ENCODE measurements at regions not wholly inside any gene's neighbourhood (a gene's known extent, or its start where the extent isn't known, plus 50 kb on each side); places are given as distances from the start of the nearest gene placed in this dataset.
"Not testable (repeated sequence)": the region's sequence is repeated elsewhere in the genome, so short reads cannot be mapped to it uniquely, and the experiment has no call there.

DNA sequence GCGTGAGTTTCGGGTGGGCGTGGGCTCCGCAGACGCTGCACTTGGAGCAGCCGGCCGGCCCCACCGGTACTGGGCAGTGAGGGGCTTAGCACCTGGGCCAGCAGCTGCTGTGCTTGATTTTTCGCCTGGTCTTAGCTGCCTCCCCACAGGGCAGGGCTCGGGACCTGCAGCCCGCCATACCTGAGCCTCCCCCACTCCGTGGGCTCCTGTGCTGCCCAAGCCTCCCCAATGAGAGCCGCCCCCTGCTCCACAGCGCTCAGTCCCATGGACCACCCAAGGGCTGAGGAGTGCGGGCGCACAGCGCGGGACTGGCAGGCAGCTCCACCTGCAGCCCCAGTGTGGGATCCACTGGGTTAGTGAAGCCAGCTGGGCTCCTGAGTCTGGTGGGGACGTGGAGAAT lies 546.7 kb upstream of the ROBO1 start:
- H3K9me3 Mint-ChIP-seq = peaks cover 15 to 30% of the 10 kb centered on the region in 2 donors
- not testable (repeated sequence) for H3K4me1 Mint-ChIP-seq (ENCODE audit: low read depth in 2 of 2); DNase-seq; H3K36me3 Mint-ChIP-seq (ENCODE audit: insufficient read depth); H3K4me3 Mint-ChIP-seq; ATAC-seq (replicated peaks); H3K27ac Mint-ChIP-seq; H3K27me3 Mint-ChIP-seq

DNA sequence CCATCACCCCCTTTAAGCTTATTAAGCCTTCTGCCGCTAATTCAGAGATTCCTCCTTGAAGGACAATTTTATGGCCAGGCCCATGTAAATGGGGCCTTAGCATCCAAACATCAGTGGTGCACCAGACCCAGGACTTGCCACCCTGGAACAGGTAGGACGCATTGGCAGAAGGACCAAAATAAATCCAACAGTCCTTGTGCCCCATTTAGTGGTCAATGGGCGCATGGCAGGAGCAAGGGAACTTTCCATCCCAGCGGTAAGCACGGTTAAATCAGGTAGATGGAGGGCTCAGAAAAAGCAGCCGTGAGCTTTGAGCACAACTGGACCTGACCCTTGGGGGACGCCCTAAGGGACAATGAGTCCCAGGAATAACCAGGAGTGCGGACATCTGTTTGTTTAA lies 540.8 kb upstream of the ROBO1 start:
- Mint-ChIP-seq H3K27me3 (no peaks in the 10 kb centered on the region), H3K4me1 (ENCODE audit: low read depth in 2 of 2) (no peaks in the 10 kb centered on the region), H3K4me3 (no peak overlapping the region), H3K9me3 (peaks cover 12 to 46% of the 10 kb centered on the region in 2 donors), H3K36me3 (ENCODE audit: insufficient read depth) (no peaks in the 10 kb centered on the region), H3K27ac (no peak overlapping the region)
- ATAC-seq (replicated peaks) (no peak), DNase-seq (no peak)

DNA sequence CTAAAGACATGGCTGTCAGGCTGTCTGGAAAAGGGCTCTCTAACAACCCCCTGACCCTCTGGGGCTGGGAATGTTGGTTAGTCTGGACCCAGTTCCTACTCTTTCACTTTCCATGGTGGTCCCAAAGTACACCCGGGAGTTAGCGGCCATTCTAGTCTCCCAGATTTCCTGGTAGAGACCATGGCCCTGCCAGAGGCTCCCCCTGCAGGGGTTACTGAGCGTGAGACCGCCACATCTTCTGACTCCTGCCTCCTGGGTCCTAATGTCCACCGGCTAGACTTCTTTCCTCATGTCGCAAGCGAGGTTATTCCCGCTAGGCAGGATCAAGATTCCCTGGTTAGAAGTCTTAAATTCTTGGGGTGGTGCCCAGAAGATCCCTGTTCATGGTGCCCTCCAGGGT lies 540.0 kb upstream of the ROBO1 start:
- Mint-ChIP-seq H3K9me3 (peaks cover 11 to 43% of the 10 kb centered on the region in 2 donors), H3K27me3 (no peaks in the 10 kb centered on the region), H3K36me3 (ENCODE audit: insufficient read depth) (no peaks in the 10 kb centered on the region), H3K27ac (no peak overlapping the region), H3K4me3 (no peak overlapping the region), H3K4me1 (ENCODE audit: low read depth in 2 of 2) (no peaks in the 10 kb centered on the region)
- ATAC-seq (replicated peaks) = no peak
- DNase-seq = no peak

DNA sequence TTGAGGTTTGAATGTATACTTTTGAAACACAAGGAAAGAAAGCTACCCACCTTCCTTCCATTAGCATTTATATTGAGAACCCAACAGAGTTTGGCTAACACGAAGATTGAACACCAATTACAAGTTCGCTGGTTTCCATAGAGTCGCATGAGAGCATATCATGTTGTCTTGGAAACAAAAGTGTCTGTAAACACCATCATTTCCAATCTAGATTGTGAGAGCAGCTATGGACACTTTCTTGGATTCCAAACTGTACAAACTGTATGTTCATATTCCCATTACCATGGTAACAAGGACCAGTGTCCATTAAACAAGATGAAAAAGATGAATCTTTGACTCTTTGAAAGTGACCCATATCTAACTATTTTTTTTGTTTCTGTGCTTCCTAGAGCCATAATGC lies 529.9 kb upstream of the ROBO1 start:
- Mint-ChIP-seq H3K9me3 (peaks cover 5 to 8% of the 10 kb centered on the region in 2 donors), H3K27me3 (no peaks in the 10 kb centered on the region), H3K4me3 (no peak overlapping the region), H3K36me3 (ENCODE audit: insufficient read depth) (no peaks in the 10 kb centered on the region), H3K27ac (no peak overlapping the region), H3K4me1 (ENCODE audit: low read depth in 2 of 2) (no peaks in the 10 kb centered on the region)
- ATAC-seq (replicated peaks) (no peak), DNase-seq (no peak)

DNA sequence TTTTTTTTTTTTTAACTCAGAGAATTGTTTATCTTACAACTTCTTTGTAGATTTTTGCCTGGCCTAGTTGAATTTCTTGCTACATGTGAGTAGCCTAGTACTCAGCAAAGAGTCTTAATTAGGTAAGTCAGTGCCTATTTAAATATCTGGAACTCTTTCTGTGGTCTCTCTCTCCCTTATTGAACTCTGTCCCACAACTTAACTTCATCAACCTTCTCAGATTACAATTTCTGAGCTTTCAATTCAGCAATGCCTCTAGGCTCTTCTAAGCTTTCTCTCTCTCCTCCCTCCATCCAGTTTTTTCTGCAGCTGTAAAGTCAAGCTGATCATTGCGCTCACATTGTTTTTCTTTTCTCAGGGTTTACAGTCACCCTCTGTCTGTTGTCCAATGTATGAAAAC lies 517.6 kb upstream of the ROBO1 start:
- no peak for DNase-seq
- no peaks in the 10 kb centered on the region for H3K36me3 Mint-ChIP-seq (ENCODE audit: insufficient read depth)
- no peak overlapping the region for H3K4me3 Mint-ChIP-seq
- H3K27me3 Mint-ChIP-seq = no peaks in the 10 kb centered on the region
- H3K9me3 Mint-ChIP-seq = peaks cover 2 to 17% of the 10 kb centered on the region in 2 donors
- no peaks in the 10 kb centered on the region for H3K4me1 Mint-ChIP-seq (ENCODE audit: low read depth in 2 of 2)
- no peak for ATAC-seq (replicated peaks)
- H3K27ac Mint-ChIP-seq = no peak overlapping the region

DNA sequence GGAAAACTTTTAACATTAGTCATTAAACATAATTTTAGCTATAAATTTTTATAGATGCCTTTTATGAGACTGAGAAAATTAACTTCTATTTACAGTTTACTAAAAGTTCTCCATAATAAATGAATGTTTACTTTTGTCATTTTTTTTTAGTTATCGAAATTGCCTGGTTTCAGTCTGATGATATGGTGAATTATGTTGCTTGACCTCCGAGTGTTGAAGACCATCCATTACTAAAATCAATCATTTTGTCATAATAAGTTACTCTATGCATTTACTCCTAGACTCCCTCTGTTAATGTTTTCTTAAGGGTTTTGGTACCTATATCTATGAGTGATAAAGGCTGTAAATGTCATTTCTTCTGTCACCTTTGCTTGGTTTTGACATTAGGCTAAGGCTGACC lies 516.0 kb upstream of the ROBO1 start:
- DNase-seq (no peak), ATAC-seq (replicated peaks) (no peak)
- H3K4me1 Mint-ChIP-seq (ENCODE audit: low read depth in 2 of 2) = no peaks in the 10 kb centered on the region
- no peaks in the 10 kb centered on the region for H3K27me3 Mint-ChIP-seq
- H3K9me3 Mint-ChIP-seq = peaks cover 2 to 21% of the 10 kb centered on the region in 2 donors
- no peak overlapping the region for H3K27ac Mint-ChIP-seq
- H3K4me3 Mint-ChIP-seq = no peak overlapping the region
- no peaks in the 10 kb centered on the region for H3K36me3 Mint-ChIP-seq (ENCODE audit: insufficient read depth)

DNA sequence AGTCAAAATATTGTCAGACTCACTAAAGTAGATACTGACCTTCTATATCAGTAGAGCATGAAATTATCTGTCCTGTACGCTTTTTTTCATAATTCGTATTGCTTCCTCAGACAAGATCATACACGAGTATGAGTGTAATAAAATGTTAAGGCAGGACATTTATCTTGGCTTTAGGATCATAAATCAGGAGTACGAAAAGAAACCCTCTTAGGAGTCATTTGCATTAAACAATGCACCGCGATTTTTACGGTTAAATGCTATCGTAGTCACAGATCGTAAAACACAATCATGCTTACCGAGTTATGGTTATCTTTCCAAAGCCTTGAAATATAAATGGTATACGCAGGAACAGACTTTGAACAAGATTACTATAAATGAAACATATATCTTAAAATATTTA lies 510.3 kb upstream of the ROBO1 start:
- Mint-ChIP-seq H3K36me3 (ENCODE audit: insufficient read depth) (no peaks in the 10 kb centered on the region), H3K4me3 (no peak overlapping the region), H3K27me3 (no peaks in the 10 kb centered on the region), H3K9me3 (peaks cover 4 to 14% of the 10 kb centered on the region in 2 donors), H3K27ac (no peak overlapping the region), H3K4me1 (ENCODE audit: low read depth in 2 of 2) (no peaks in the 10 kb centered on the region)
- DNase-seq = no peak
- ATAC-seq (replicated peaks) = no peak

DNA sequence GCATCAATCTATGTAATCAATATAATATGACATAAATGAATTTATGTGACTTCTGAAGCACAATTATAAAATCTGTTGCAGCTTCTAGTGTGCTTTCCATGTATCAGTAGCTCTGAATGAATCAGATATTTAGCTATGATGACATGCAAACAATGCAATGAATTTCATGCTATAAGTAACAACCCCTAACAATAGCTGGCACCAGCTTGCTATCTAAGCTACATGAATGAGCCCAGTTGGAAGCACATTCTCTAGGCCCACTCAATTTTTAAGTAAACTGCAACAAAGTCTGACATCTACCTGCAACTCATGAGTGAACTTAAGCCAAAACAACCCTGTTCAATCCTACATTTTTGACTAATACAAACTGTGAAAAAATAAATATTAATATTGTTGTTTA lies 507.3 kb upstream of the ROBO1 start:
- H3K27ac Mint-ChIP-seq = no peak overlapping the region
- H3K36me3 Mint-ChIP-seq (ENCODE audit: insufficient read depth) = no peaks in the 10 kb centered on the region
- no peak for DNase-seq
- ATAC-seq (replicated peaks) = no peak
- peaks cover 1 to 2% of the 10 kb centered on the region in 2 donors for H3K9me3 Mint-ChIP-seq
- H3K27me3 Mint-ChIP-seq = no peaks in the 10 kb centered on the region
- no peaks in the 10 kb centered on the region for H3K4me1 Mint-ChIP-seq (ENCODE audit: low read depth in 2 of 2)
- no peak overlapping the region for H3K4me3 Mint-ChIP-seq

DNA sequence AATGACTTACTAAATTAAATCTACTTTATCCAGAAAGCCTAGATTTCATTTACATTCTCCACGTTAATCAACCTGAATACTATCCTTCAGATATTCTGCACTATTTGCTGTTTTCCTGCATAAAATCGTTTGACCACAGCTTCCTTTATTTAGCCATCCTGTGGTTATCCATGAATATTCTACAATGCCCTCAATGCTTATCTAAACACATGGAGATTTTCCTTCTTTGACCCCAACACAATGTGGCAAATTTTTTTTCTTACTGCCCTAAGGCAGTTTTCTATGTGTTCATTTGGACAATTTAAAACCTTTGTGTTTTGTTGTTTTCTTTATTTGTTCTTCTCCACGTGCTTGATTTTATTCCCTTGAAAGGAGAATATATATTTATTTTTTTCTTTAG lies 495.5 kb upstream of the ROBO1 start:
- peaks cover 2 to 15% of the 10 kb centered on the region in 2 donors for H3K9me3 Mint-ChIP-seq
- H3K36me3 Mint-ChIP-seq (ENCODE audit: insufficient read depth) = no peaks in the 10 kb centered on the region
- no peak overlapping the region for H3K4me3 Mint-ChIP-seq
- no peaks in the 10 kb centered on the region for H3K27me3 Mint-ChIP-seq
- DNase-seq (no peak), ATAC-seq (replicated peaks) (no peak)
- H3K27ac Mint-ChIP-seq = no peak overlapping the region
- no peaks in the 10 kb centered on the region for H3K4me1 Mint-ChIP-seq (ENCODE audit: low read depth in 2 of 2)

DNA sequence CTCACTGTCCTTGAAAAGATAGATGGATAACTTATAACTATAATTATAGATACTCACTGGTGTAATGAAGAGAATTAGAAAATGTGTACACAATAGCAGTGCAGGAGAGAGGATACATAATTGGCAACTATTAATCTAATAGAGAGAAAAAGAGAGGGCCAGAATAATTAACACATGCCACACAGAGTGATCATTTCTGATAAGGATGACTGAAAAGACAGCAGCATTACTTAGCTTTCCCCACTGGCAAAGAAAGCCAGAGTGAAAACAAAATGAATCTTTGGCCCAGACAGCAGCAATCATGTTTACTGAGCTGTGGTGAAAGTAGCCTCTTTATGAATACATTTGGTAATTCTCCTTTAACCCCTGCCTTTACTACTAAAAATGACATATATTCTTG lies 493.3 kb upstream of the ROBO1 start:
- peaks cover 0 to 15% of the 10 kb centered on the region in 2 donors for H3K9me3 Mint-ChIP-seq
- no peaks in the 10 kb centered on the region for H3K27me3 Mint-ChIP-seq
- DNase-seq (no peak), ATAC-seq (replicated peaks) (no peak)
- no peak overlapping the region for H3K27ac Mint-ChIP-seq
- H3K4me3 Mint-ChIP-seq = no peak overlapping the region
- H3K4me1 Mint-ChIP-seq (ENCODE audit: low read depth in 2 of 2) = no peaks in the 10 kb centered on the region
- no peaks in the 10 kb centered on the region for H3K36me3 Mint-ChIP-seq (ENCODE audit: insufficient read depth)

DNA sequence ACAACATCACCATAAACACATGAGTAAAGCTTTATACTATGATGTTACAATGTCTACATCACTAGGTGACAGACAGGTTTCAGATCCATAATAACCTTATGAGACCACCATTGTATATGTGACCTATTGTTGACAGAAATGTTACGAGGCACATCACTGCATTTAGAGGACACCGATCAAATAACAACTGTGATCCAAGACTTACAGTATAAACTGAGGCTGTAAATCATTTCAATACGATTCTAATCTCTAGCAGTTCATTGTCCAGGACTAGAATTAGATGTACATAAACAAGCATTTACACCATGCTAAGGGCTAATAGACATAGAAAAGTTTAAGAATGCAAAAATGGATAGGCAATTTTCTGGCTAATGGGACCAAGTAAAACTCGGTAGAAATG lies 491.9 kb upstream of the ROBO1 start:
- no peak overlapping the region for H3K4me3 Mint-ChIP-seq
- no peaks in the 10 kb centered on the region for H3K4me1 Mint-ChIP-seq (ENCODE audit: low read depth in 2 of 2)
- ATAC-seq (replicated peaks) (no peak), DNase-seq (no peak)
- H3K27ac Mint-ChIP-seq = no peak overlapping the region
- H3K27me3 Mint-ChIP-seq = no peaks in the 10 kb centered on the region
- no peaks in the 10 kb centered on the region for H3K36me3 Mint-ChIP-seq (ENCODE audit: insufficient read depth)
- H3K9me3 Mint-ChIP-seq = peaks cover 0 to 11% of the 10 kb centered on the region in 2 donors

DNA sequence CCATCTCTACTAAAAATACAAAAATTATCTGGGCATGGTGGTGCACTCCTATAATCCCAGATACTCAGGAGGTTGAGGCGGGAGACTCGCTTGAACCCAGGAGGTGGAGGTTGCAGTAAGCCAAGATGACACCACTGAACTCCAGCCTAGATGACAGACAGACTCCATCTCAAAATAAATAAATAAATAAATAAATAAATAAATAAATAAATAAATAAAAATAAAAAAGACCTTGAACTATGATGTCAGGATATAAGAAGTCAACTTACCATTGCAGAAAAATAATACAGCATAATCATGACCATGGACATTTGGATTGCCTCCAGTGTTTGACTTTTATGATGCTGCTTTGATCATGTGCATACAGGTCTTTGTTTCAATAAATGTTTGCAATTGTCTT lies 484.3 kb upstream of the ROBO1 start:
- ATAC-seq (replicated peaks) = no peak
- no peak for DNase-seq
- no peak overlapping the region for H3K4me3 Mint-ChIP-seq
- no peaks in the 10 kb centered on the region for H3K4me1 Mint-ChIP-seq (ENCODE audit: low read depth in 2 of 2)
- no peak overlapping the region for H3K27ac Mint-ChIP-seq
- H3K27me3 Mint-ChIP-seq = no peaks in the 10 kb centered on the region
- no peaks in the 10 kb centered on the region for H3K36me3 Mint-ChIP-seq (ENCODE audit: insufficient read depth)
- H3K9me3 Mint-ChIP-seq = peaks cover 7 to 41% of the 10 kb centered on the region in 2 donors

DNA sequence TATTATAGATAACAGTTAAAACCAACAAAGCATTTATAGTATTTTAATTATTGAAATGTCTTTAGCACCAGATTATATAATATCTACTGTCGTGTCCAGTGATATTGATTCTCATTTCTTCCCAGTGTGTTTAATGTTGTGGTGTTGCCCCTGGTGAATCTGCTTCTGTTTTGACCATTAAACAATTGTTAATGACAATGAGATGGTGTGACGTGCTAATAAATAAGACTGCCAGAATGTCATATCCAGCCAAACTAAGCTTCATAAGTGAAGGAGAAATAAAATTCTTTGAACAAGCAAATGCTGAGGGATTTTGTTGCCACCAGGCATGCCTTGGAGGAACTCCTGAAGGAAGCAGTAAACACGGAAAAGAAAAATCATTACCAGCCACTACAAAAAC lies 480.0 kb upstream of the ROBO1 start:
- no peaks in the 10 kb centered on the region for H3K27me3 Mint-ChIP-seq
- DNase-seq = no peak
- H3K9me3 Mint-ChIP-seq = peaks cover 8 to 41% of the 10 kb centered on the region in 2 donors

DNA sequence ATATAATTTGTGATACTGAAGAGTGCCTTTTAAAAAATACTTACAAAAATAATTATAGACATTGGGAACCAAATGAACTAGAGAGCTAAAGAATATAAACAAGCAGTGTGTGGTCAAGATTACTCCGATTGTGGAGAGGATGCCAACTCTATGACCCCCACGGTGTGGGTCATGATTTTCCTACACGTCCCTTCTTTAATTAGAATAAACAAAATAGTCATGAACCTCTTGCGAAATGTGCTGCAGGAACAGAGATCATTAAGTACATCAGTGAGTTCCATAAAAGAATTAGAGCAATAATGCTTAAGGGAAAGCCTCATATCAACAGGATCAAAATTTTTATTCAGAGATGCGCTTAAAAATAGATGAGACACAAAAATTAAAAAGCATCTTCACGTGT lies 476.6 kb upstream of the ROBO1 start:
- no peak for DNase-seq
- H3K27me3 Mint-ChIP-seq = no peaks in the 10 kb centered on the region
- no peak for ATAC-seq (replicated peaks)
- no peaks in the 10 kb centered on the region for H3K4me1 Mint-ChIP-seq (ENCODE audit: low read depth in 2 of 2)
- H3K27ac Mint-ChIP-seq = no peak overlapping the region
- H3K9me3 Mint-ChIP-seq = peaks cover 11 to 17% of the 10 kb centered on the region in 2 donors
- H3K4me3 Mint-ChIP-seq = no peak overlapping the region
- no peaks in the 10 kb centered on the region for H3K36me3 Mint-ChIP-seq (ENCODE audit: insufficient read depth)

More for the DNA sequence above, 480.0 kb upstream of the ROBO1 start:
- ATAC-seq (replicated peaks) = no peak
- no peaks in the 10 kb centered on the region for H3K36me3 Mint-ChIP-seq (ENCODE audit: insufficient read depth)
- H3K27ac Mint-ChIP-seq = no peak overlapping the region
- no peaks in the 10 kb centered on the region for H3K4me1 Mint-ChIP-seq (ENCODE audit: low read depth in 2 of 2)
- no peak overlapping the region for H3K4me3 Mint-ChIP-seq

DNA sequence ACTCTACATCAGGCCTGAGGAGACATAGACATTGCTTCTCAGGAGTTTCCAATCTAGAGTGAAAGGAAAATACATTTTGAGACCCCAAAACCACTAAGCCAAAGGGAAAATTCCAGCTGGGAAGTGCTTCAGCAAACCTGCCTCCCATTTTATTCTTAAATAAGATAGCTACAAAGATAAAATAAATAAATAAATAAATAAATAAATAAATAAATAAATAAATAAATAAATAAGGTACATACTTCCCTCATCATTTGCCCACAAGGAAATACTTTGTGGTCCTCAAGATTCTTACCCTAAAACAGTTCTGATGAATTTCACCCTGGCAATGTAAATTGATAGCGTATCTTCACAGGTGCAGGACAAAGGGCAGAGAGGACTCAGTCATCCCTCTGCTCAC lies 474.0 kb upstream of the ROBO1 start:
- DNase-seq (no peak), ATAC-seq (replicated peaks) (no peak)
- H3K27me3 Mint-ChIP-seq = no peaks in the 10 kb centered on the region
- H3K36me3 Mint-ChIP-seq (ENCODE audit: insufficient read depth) = no peaks in the 10 kb centered on the region
- H3K9me3 Mint-ChIP-seq = peaks cover 0 to 6% of the 10 kb centered on the region in 2 donors
- H3K4me3 Mint-ChIP-seq = no peak overlapping the region
- H3K4me1 Mint-ChIP-seq (ENCODE audit: low read depth in 2 of 2) = no peaks in the 10 kb centered on the region
- H3K27ac Mint-ChIP-seq = no peak overlapping the region

All from effector memory CD8-positive, alpha-beta T cell (primary cell).